ENCODE measurements at regions not wholly inside any gene's neighbourhood (a gene's known extent, or its start where the extent isn't known, plus 50 kb on each side); places are given as distances from the start of the nearest gene placed in this dataset.

DNA sequence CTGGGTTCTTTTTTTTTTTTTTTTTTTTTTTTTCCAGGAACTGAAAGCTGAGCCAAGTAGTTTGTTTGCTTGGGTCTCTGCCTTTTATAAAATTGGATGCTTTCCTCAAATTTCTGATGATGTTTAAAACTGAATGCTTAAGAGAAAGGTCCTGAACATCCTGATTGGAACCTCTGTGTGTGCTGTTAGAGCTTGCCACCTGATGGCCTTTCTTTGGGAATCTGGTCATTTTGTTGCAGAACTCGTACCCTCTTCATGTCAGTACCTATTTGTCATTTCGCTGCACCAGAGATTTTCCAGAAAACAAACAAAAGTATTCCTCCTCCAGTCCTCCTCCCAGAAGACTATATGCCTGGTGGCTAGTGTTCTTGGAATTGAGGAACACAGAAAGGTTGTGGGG is 81.2 kb upstream of the KLF12 start:
- TF ChIP-seq, protein P1, sequence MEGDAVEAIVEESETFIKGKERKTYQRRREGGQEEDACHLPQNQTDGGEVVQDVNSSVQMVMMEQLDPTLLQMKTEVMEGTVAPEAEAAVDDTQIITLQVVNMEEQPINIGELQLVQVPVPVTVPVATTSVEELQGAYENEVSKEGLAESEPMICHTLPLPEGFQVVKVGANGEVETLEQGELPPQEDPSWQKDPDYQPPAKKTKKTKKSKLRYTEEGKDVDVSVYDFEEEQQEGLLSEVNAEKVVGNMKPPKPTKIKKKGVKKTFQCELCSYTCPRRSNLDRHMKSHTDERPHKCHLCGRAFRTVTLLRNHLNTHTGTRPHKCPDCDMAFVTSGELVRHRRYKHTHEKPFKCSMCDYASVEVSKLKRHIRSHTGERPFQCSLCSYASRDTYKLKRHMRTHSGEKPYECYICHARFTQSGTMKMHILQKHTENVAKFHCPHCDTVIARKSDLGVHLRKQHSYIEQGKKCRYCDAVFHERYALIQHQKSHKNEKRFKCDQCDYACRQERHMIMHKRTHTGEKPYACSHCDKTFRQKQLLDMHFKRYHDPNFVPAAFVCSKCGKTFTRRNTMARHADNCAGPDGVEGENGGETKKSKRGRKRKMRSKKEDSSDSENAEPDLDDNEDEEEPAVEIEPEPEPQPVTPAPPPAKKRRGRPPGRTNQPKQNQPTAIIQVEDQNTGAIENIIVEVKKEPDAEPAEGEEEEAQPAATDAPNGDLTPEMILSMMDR (conservative IDR thresholded peaks at IDR 0.05; ENCODE audit: low read depth, low read length), result no peak
- H3K4me3 ChIP-seq (ENCODE audit: low read length), result no peak overlapping the region
- DNase-seq (ENCODE audit: low read depth), result no peak

DNA sequence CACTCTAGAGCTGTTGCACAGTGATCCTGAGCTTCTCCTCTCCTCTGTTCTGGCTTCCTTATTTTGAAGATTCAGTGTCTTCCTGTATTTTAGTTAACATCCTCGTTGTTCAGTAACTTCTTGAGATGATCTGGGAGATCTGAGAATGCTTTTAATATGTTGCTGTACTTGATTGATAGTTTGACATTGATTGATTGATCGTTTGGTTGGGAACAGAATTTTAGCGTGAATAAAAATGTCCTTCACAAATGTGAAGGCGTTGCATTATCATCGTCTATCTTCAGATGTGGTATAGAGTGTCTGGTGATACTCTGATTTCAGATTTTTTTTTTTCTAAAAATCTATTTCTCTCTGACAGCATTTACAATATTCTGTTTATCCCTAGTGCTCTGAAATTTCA is 80.1 kb upstream of the KLF12 start:
- DNase-seq (ENCODE audit: low read depth), result no peak
- no peak overlapping the region for H3K4me3 ChIP-seq (ENCODE audit: low read length)
- TF ChIP-seq, protein P1 (conservative IDR thresholded peaks at IDR 0.05; ENCODE audit: low read depth, low read length), result no peak

DNA sequence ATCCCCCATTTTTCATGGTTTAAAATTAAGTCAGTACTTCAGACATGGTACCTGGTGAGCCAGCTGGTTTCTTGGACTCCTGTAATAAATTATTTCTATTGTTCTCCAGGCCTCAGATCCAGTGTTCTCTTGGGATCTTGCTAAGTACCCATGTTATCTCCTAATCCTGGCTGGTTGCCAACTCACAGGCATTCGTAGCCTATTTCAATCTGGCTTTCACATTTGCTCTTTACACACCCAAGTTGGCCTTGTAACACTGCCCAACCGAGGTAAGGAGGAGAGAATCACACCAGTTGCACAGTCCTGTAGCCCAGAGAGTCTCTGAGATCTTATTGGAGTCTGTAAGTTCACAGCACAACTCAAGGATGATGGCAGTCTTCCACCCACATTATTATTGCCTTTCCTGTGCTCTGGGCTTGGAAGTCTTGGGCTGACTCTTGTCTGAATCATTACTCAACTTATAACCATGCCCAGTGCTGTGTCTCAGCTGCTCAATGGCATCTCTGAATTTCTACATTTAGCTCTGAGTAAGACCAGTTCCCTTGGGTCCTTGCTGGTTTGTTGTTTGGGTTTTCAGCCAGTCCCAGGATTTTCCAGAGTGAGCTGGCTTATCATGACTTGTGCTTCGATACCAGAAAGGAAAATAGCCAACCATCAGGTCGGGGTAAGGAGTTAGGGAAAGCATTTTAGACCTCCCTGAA is 76.6 kb upstream of the KLF12 start:
- DNase-seq (ENCODE audit: low read depth), result no peak
- TF ChIP-seq, protein P1 (conservative IDR thresholded peaks at IDR 0.05; ENCODE audit: low read depth, low read length), result no peak
- no peak overlapping the region for H3K4me3 ChIP-seq (ENCODE audit: low read length)

DNA sequence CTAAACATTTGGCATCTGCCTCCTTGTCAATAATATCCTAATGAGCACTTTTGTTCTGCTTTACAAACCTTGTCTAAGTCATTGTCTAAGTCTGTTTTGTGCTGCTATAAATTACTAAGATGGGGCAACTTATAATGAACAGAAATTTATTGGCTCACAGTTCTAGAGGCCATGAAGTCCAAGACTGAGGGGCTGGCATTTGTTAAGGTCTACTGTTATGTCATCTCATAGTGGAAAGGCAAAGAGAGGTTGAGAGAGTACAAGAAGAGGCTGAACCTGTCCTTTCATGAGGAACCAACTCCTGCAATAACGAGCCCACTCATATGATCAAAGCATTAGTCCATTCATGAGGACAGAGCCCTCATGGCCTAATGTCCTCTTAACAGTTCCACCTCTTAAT is 72.7 kb upstream of the KLF12 start:
- TF ChIP-seq, protein P1 (conservative IDR thresholded peaks at IDR 0.05; ENCODE audit: low read depth, low read length), result no peak
- no peak for DNase-seq (ENCODE audit: low read depth)
- H3K4me3 ChIP-seq (ENCODE audit: low read length), result no peak overlapping the region

DNA sequence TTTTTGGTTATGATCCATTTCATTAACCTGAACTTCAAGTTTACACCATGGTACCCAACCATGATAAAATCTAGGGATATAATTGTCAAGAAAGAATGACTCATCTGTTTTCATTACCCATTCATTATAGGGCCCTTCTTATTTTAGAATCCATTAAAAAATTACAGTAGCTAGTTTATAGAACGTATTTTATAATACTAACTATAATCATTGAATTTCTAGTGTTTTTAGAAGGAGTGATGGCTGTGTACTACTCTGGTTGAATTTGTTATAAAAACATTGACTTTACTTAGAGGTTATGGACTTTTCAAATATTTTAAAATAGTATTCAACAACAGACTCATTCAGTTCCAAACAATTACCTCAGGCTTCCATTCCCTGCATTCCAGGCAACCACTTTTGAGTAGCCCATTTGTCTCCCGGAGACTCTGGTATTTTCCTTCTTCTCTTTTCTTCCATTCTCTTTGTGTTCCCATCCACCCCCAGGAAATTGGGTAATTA is 71.9 kb upstream of the KLF12 start:
- no peak overlapping the region for H3K4me3 ChIP-seq (ENCODE audit: low read length)
- DNase-seq (ENCODE audit: low read depth), result no peak
- TF ChIP-seq, protein P1 (conservative IDR thresholded peaks at IDR 0.05; ENCODE audit: low read depth, low read length), result no peak

DNA sequence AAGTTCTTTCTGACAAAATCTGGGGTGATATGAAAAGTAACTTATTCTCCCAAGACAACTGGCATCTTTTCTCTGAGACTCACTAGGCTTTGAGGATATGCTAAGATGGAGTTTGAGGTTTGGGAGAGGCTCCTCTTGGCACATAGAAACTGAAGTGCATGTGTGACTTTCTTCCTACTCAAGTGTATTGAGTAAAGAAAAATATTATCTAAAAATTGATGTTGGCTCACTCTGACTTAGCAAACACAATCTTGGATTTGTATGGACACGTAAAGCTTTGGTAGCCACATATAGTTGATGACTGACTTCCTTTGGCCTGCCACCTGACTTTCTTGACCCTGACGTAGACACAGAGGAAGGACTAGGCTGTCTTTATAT is 71.1 kb upstream of the KLF12 start:
- no peak for DNase-seq (ENCODE audit: low read depth)
- H3K4me3 ChIP-seq (ENCODE audit: low read length), result no peak overlapping the region
- TF ChIP-seq, protein P1 (conservative IDR thresholded peaks at IDR 0.05; ENCODE audit: low read depth, low read length), result no peak

DNA sequence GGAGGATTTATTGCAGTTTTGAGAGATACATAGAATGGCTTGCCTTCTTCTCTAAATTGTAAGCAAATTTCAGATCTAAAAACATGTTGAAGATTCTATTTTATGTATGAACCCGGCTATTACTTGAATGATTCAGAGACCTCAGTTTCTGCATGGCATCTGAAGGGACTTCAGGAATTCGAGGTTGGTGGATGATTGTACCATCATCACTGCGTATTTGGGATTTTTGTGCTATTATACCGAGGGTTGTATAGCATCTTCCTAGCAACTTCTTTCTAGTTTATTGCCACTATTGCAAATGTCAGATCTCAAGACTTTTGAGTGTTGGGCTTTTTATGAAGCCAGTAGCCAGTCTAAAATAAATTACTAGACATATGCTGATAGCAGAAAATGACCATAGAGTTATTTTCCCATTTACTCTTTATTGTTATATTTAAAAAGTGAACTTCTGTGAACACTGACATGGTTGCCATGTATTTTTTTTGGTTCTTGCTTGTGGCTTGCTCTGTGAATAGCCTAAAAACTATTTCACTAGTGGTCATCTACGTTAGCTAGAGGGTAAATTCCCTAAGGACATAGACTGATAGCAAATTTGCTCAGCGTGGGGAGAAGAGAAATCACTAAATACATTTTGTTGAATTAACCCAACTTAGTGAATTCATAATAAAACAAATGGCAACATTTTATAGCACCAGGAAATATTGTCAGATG is 70.6 kb upstream of the KLF12 start:
- no peak for DNase-seq (ENCODE audit: low read depth)
- TF ChIP-seq, protein P1 (conservative IDR thresholded peaks at IDR 0.05; ENCODE audit: low read depth, low read length), result no peak
- H3K4me3 ChIP-seq (ENCODE audit: low read length), result no peak overlapping the region

Data from retinal pigment epithelial cell (primary cell).